Right atrium auricular region (tissue), 2 donors: ENCODE measurements at regions not wholly inside any gene's neighbourhood (a gene's known extent, or its start where the extent isn't known, plus 50 kb on each side); places are given as distances from the start of the nearest gene placed in this dataset.

Experiments
- DNase-seq: peaks from one replicate; pipeline ENCODE4 v3.0.0-alpha.2; 2019; ENCODE audit warnings: low spot score
- H3K27ac ChIP-seq, 2 donors: fragments of 200-600 bp; sonication (generic); 1 replicate in 1 of 2; 2 replicates in 1 of 2; pipeline ENCODE4 v1.5.1; 2016 to 2019
- H3K27me3 ChIP-seq, 2 donors: fragments of 200-600 bp; sonication (generic); one replicate each; pipeline versions ENCODE4 v1.5.1 to v1.6.0; 2017 to 2019
- H3K36me3 ChIP-seq: fragments of 200-600 bp; sonication (generic); one replicate; pipeline ENCODE4 v1.5.1; 2016
- H3K4me1 ChIP-seq, 2 donors: fragments of 200-600 bp; sonication (generic); one replicate each; pipeline versions ENCODE4 v1.5.1 to v1.6.0; 2017 to 2019
- H3K4me3 ChIP-seq, 2 donors: fragments of 200-600 bp; sonication (generic); 1 replicate in 1 of 2; 2 replicates in 1 of 2; pipeline ENCODE4 v1.5.1; 2017 to 2019; ENCODE audit warnings: mild to moderate bottlenecking in 1 of 2, moderate library complexity in 1 of 2
- H3K9me3 ChIP-seq, 2 donors: fragments of 200-600 bp; sonication (generic); one replicate each; pipeline ENCODE4 v1.5.1; 2019
- TF ChIP-seq, protein P1 (sequence below), 2 donors: fragments of 200-600 bp; sonication (generic); IDR thresholded peaks; one replicate each; pipeline ENCODE4 v1.5.1; 2019; ENCODE audit warnings: antibody characterized with exemption in 2 of 2

DNA sequence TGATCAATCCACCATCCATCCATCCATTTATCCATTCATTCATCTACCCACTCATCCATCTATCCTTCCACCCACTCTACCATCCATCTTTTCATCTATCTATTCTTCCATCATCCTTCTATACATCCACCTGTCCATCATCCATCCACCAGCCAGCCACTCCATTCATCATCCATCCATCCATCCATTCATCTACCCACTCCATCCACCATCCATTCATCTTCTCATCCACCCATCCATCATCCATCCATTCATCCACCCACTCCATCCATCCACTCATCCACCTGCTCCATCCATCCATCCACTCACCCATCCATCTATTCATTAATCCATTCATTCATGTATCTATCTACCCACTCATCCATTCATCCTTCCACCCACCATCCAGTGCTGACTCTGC is 127.9 kb upstream of the TMPRSS2 start:
- DNase-seq, result no peak
- H3K4me3 ChIP-seq, result no peak overlapping the region
- no peaks in the 10 kb centered on the region for H3K27me3 ChIP-seq
- H3K9me3 ChIP-seq, result no peaks in the 10 kb centered on the region
- H3K4me1 ChIP-seq, result peaks cover 0 to 12% of the 10 kb centered on the region in 2 donors
- H3K27ac ChIP-seq, result no peak overlapping the region
- TF ChIP-seq, protein P1, sequence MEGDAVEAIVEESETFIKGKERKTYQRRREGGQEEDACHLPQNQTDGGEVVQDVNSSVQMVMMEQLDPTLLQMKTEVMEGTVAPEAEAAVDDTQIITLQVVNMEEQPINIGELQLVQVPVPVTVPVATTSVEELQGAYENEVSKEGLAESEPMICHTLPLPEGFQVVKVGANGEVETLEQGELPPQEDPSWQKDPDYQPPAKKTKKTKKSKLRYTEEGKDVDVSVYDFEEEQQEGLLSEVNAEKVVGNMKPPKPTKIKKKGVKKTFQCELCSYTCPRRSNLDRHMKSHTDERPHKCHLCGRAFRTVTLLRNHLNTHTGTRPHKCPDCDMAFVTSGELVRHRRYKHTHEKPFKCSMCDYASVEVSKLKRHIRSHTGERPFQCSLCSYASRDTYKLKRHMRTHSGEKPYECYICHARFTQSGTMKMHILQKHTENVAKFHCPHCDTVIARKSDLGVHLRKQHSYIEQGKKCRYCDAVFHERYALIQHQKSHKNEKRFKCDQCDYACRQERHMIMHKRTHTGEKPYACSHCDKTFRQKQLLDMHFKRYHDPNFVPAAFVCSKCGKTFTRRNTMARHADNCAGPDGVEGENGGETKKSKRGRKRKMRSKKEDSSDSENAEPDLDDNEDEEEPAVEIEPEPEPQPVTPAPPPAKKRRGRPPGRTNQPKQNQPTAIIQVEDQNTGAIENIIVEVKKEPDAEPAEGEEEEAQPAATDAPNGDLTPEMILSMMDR (IDR thresholded peaks at IDR 0.05), result no peak
- no peaks in the 10 kb centered on the region for H3K36me3 ChIP-seq

DNA sequence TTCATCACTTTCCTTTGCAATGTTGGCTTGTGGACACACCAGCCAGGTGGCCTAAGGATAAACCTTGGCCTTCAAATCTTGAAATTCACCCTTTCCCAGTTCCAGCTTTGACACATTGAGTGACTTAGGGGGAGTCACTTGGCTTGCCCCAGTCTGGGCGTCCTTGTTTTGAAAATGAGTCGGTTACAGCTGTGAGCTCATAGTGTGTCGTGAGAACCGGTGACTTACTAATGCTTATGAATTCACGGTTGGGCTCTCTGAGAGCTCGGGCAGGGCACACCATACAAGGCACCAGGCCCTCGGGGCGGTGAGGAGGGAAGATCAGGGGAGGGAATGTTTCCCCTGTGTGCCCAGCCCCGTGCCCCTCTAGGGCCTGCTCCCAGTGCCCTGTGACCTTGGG is 126.9 kb upstream of the TMPRSS2 start:
- Histone ChIP-seq H3K36me3 (no peaks in the 10 kb centered on the region), H3K27ac (no peak overlapping the region), H3K4me3 (no peak overlapping the region), H3K27me3 (no peaks in the 10 kb centered on the region), H3K9me3 (no peaks in the 10 kb centered on the region), H3K4me1 (peaks cover 0 to 7% of the 10 kb centered on the region in 2 donors)
- TF ChIP-seq, protein P1 (IDR thresholded peaks at IDR 0.05), result no peak
- DNase-seq, result no peak

DNA sequence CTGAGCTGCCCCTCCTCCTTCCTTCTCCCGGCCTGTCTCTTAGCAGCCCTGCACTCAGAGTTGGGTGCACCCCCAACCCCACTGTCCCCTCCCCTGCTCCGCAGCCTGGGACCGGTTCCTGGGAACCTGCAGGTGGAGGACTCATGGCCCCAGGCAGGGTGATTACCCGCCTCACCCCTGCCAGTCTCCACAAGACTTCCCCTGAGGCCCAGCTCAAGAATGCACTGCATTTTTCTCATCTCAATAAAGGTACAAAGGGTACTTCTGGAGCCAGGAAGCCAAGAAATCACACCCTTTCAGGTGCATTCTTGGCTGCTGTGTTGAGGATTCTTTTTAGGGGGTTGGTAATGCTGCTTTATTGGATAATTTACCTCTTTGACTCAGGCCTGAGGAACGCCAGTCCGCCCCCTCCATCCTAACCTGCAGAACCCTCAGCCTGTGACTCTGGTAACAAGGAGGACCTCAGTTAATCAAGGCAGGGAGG is 126.3 kb upstream of the TMPRSS2 start:
- Histone ChIP-seq H3K4me1 (peaks cover 0 to 7% of the 10 kb centered on the region in 2 donors), H3K4me3 (no peak overlapping the region), H3K36me3 (no peaks in the 10 kb centered on the region), H3K27ac (no peak overlapping the region), H3K27me3 (no peaks in the 10 kb centered on the region), H3K9me3 (peaks cover 0 to 3% of the 10 kb centered on the region in 2 donors)
- DNase-seq, result no peak
- TF ChIP-seq, protein P1 (IDR thresholded peaks at IDR 0.05), result no peak

DNA sequence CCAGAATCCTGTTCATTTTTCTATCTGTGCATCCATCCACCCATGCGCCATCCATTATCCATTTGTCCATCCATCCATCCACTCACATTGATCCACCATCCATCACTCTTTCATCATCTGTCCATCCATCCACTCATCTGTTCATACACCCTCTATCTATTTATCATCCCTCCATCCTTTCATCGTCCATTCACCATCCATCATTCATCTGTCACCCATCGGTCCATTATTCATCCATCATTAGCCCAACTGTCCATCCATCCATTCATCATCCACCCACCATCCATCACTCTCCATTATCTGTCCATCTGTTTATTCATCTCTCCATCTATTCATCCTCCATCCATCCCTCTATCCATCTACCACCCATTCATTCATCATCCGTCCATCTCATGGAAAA is 125.7 kb upstream of the TMPRSS2 start:
- no peak overlapping the region for H3K27ac ChIP-seq
- DNase-seq, result no peak
- H3K36me3 ChIP-seq, result no peaks in the 10 kb centered on the region
- peaks cover 0 to 5% of the 10 kb centered on the region in 2 donors for H3K9me3 ChIP-seq
- TF ChIP-seq, protein P1 (IDR thresholded peaks at IDR 0.05), result no peak
- no peak overlapping the region for H3K4me3 ChIP-seq
- peaks cover 0 to 7% of the 10 kb centered on the region in 2 donors for H3K4me1 ChIP-seq
- no peaks in the 10 kb centered on the region for H3K27me3 ChIP-seq

DNA sequence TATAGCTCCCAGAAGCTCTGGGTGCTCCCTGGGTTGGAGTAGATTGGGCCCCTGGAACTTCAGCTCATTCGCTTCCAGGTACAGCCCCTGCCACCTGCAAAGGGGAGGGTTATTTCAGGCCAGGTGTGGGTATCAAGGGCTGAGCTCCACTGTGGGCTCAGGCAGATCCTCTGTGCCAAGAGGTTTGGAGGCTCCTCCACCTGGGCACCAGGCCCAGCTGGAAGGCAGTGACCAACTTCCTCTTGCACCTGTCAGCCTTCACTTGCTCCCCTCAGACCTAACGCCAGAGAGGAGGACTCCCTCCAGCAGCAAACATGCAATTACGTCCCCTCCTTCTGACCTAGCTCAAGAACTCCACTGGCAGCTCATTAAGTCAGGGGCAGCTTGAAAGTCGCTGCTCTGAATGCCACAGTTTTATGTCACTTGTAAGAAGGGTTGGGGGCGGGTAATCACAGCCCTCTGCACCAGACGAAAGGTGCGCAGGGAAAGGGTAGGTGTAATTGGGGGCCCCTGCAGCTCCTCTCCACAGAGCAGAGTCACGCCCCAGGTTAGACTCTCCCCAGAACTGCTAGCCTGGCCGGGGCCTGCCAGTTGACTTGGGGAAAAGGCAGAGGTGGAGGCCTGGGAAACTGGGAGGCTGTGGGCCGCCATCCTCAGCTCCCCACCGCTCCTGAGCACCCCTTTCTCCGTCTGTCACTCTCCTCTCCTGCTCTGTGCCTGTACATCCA is 125.0 kb upstream of the TMPRSS2 start:
- Histone ChIP-seq H3K27ac (no peak overlapping the region), H3K9me3 (peaks cover 0 to 5% of the 10 kb centered on the region in 2 donors), H3K36me3 (no peaks in the 10 kb centered on the region), H3K4me3 (no peak overlapping the region), H3K4me1 (peaks cover 0 to 7% of the 10 kb centered on the region in 2 donors), H3K27me3 (no peaks in the 10 kb centered on the region)
- TF ChIP-seq, protein P1 (IDR thresholded peaks at IDR 0.05), result no peak
- no peak for DNase-seq
